Epithelial cell of proximal tubule (primary cell): ENCODE measurements at regions not wholly inside any gene's neighbourhood (a gene's known extent, or its start where the extent isn't known, plus 50 kb on each side); places are given as distances from the start of the nearest gene placed in this dataset.

Experiments used
- DNase-seq: peaks from one replicate; pipeline ENCODE4 v3.0.0-alpha.2; 2011; ENCODE audit warnings: low read depth
- H3K4me3 ChIP-seq: 2 replicates; pipeline ENCODE4 v1.5.1; 2011; ENCODE audit warnings: low read depth, mild to moderate bottlenecking, low read length
- TF ChIP-seq, protein P1 (sequence below): conservative IDR thresholded peaks from 2 replicates; pipeline ENCODE4 v1.5.1; 2012; ENCODE audit warnings: low read depth, mild to moderate bottlenecking, low read length

- TF ChIP-seq, protein P1, sequence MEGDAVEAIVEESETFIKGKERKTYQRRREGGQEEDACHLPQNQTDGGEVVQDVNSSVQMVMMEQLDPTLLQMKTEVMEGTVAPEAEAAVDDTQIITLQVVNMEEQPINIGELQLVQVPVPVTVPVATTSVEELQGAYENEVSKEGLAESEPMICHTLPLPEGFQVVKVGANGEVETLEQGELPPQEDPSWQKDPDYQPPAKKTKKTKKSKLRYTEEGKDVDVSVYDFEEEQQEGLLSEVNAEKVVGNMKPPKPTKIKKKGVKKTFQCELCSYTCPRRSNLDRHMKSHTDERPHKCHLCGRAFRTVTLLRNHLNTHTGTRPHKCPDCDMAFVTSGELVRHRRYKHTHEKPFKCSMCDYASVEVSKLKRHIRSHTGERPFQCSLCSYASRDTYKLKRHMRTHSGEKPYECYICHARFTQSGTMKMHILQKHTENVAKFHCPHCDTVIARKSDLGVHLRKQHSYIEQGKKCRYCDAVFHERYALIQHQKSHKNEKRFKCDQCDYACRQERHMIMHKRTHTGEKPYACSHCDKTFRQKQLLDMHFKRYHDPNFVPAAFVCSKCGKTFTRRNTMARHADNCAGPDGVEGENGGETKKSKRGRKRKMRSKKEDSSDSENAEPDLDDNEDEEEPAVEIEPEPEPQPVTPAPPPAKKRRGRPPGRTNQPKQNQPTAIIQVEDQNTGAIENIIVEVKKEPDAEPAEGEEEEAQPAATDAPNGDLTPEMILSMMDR: no peak
- no peak for DNase-seq
- no peak overlapping the region for H3K4me3 ChIP-seq
Observed at GRCh38 chr4:53905276-53905940, 159.0 kb downstream of the CHIC2 start.

GRCh38 chr4:53902786-53903185, 161.6 kb downstream of the CHIC2 start:
- TF ChIP-seq, protein P1: no peak
- DNase-seq: no peak
- H3K4me3 ChIP-seq: no peak overlapping the region

DNA sequence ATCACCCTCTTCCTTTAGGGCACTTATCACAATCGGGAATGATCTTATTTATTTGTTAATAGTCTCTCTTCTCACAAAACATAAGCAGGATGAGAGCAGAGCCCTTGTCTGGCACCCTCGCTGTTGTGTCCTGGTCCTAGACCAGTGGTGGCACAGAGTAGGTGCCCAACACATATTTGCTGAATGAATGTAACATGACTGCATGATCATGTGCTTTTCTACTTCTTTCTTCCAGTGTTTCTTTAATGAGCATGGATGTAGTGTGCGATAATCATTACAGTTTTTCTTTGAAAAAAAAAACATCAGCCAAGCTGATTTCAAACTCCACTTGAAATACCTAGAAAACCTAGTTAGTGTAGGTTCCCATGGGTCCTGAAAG, 164.1 kb downstream of the CHIC2 start:
- TF ChIP-seq, protein P1: no peak
- H3K4me3 ChIP-seq: no peak overlapping the region

GRCh38 chr4:53899586-53900270, 164.7 kb downstream of the CHIC2 start:
- no peak for DNase-seq
- TF ChIP-seq, protein P1: no peak
- H3K4me3 ChIP-seq: no peak overlapping the region

More for the DNA sequence above, 164.1 kb downstream of the CHIC2 start:
- DNase-seq: no peak

GRCh38 chr4:53895137-53895536, 169.3 kb downstream of the CHIC2 start:
- H3K4me3 ChIP-seq: no peak overlapping the region
- TF ChIP-seq, protein P1: no peak
- no peak for DNase-seq

GRCh38 chr4:53890461-53890860, 173.9 kb downstream of the CHIC2 start:
- TF ChIP-seq, protein P1: no peak
- no peak for DNase-seq
- H3K4me3 ChIP-seq: no peak overlapping the region
